ENCODE measurements at regions not wholly inside any gene's neighbourhood (a gene's known extent, or its start where the extent isn't known, plus 50 kb on each side); places are given as distances from the start of the nearest gene placed in this dataset.

DNA sequence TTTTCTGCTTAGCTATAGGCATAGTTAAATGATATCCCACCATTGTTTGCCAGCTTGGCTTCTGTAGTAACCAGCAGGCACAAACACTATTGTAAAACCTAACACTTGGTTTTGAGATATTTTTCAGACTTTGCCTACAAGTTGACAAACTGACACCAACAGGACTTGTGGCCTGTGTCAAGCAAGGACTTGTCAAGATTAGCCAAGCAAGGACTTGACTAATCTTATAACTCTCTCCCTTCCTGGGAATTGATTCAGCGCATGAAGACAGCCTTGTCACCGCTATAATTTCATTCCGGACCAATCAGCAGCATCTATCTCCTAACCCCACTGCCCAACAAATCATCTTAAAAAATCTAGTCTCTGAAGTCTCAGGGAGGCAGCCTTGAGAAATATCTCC, 72.7 kb upstream of the SLITRK1 start:
- TF ChIP-seq EZH2 (IDR thresholded peaks at IDR 0.05; ENCODE audit: borderline replicate concordance, insufficient read depth, low read depth, low read length, poor library complexity, severe bottlenecking) = no peak
- TF ChIP-seq, protein P1, sequence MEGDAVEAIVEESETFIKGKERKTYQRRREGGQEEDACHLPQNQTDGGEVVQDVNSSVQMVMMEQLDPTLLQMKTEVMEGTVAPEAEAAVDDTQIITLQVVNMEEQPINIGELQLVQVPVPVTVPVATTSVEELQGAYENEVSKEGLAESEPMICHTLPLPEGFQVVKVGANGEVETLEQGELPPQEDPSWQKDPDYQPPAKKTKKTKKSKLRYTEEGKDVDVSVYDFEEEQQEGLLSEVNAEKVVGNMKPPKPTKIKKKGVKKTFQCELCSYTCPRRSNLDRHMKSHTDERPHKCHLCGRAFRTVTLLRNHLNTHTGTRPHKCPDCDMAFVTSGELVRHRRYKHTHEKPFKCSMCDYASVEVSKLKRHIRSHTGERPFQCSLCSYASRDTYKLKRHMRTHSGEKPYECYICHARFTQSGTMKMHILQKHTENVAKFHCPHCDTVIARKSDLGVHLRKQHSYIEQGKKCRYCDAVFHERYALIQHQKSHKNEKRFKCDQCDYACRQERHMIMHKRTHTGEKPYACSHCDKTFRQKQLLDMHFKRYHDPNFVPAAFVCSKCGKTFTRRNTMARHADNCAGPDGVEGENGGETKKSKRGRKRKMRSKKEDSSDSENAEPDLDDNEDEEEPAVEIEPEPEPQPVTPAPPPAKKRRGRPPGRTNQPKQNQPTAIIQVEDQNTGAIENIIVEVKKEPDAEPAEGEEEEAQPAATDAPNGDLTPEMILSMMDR (IDR thresholded peaks at IDR 0.05) = no peak
- Histone ChIP-seq H3K79me2 (ENCODE audit: control insufficient read depth, insufficient read depth, low read length) (no peaks in the 10 kb centered on the region), H3K36me3 (replicated peaks in 1 of 2; ENCODE audit: control extremely low read depth in 1 of 2, control insufficient read depth in 1 of 2, extremely low read depth in 1 of 2, insufficient read depth in 2 of 2, low read length in 1 of 2) (no peaks in the 10 kb centered on the region), H3K9ac (ENCODE audit: low read length) (no peak overlapping the region), H3K4me1 (ENCODE audit: control insufficient read depth in 2 of 2, insufficient read depth in 2 of 2, low read length in 2 of 2) (no peaks in the 10 kb centered on the region), H3K9me3 (ENCODE audit: control extremely low read depth in 1 of 3, control insufficient read depth in 2 of 3, insufficient read depth in 1 of 3, low read length in 2 of 3) (peaks cover 1 to 2% (median 2%) of the 10 kb centered on the region in 3 donors), H3K4me3 (ENCODE audit: control extremely low read depth in 1 of 5, extremely low read depth in 1 of 5, insufficient read depth in 1 of 5, low read depth in 2 of 5, low read length in 4 of 5) (no peak overlapping the region), H4K20me1 (ENCODE audit: control insufficient read depth, insufficient read depth, low read length, poor library complexity, severe bottlenecking) (no peaks in the 10 kb centered on the region), H3K27ac (ENCODE audit: low read length in 2 of 2) (no peak overlapping the region), H3K4me2 (replicated peaks; ENCODE audit: low read depth, low read length, poor library complexity, severe bottlenecking) (no peak overlapping the region), H3K27me3 (replicated peaks in 1 of 4; ENCODE audit: control extremely low read depth in 1 of 4, control insufficient read depth in 3 of 4, insufficient read depth in 4 of 4, low read length in 3 of 4) (no peaks in the 10 kb centered on the region), H2AFZ (ENCODE audit: insufficient read depth, low read depth, low read length, poor library complexity, severe bottlenecking) (no peak overlapping the region)
- POLR2A ChIA-PET = no interaction called here
- intact Hi-C loops (cut with micrococcal nuclease) = no loop called here
- H3K4me3 Mint-ChIP-seq = no peak overlapping the region
- no peaks in the 10 kb centered on the region for H3K27me3 Mint-ChIP-seq
- no peak for DNase-seq
- CTCF ChIA-PET = no interaction called here
- WGBS (ENCODE audit: insufficient coverage) = 100% methylated on average over 1 of the region's 3 CpGs
- no peak for ATAC-seq (ENCODE audit: low read depth)
- H3K27ac Mint-ChIP-seq = no peak overlapping the region
- H3K4me1 Mint-ChIP-seq = no peaks in the 10 kb centered on the region
- peaks cover 2% of the 10 kb centered on the region for H3K9me3 Mint-ChIP-seq (ENCODE audit: insufficient read depth)

DNA sequence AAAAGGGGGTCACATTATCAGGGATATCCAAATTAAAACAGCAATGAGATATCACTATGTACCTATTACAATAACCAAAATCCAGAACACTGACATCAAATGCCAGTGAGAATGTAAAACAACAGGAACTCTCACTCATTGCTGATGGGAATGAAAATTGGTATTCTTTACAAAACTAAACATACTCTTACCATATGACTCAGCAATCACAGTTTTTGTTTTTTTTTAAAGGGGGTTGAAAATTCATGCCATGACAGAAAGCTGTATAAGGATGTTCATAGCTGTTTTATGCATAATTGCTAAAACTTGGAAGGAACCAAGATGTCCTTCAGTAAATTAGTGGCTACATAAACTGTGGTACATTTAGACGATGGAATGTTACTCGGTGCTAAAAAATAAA, 71.6 kb upstream of the SLITRK1 start:
- peaks cover 1 to 2% (median 2%) of the 10 kb centered on the region in 3 donors for H3K9me3 ChIP-seq (ENCODE audit: control extremely low read depth in 1 of 3, control insufficient read depth in 2 of 3, insufficient read depth in 1 of 3, low read length in 2 of 3)
- H3K27me3 ChIP-seq (replicated peaks in 1 of 4; ENCODE audit: control extremely low read depth in 1 of 4, control insufficient read depth in 3 of 4, insufficient read depth in 4 of 4, low read length in 3 of 4) = no peaks in the 10 kb centered on the region
- TF ChIP-seq, protein P1 (IDR thresholded peaks at IDR 0.05) = no peak
- no peak for TF ChIP-seq EZH2 (IDR thresholded peaks at IDR 0.05; ENCODE audit: borderline replicate concordance, insufficient read depth, low read depth, low read length, poor library complexity, severe bottlenecking)
- no CpG with 5 or more reads among the region's 2 CpGs for WGBS (ENCODE audit: insufficient coverage)
- ATAC-seq (ENCODE audit: low read depth) (no peak), DNase-seq (no peak)
- no peak overlapping the region for H3K4me3 ChIP-seq (ENCODE audit: control extremely low read depth in 1 of 5, extremely low read depth in 1 of 5, insufficient read depth in 1 of 5, low read depth in 2 of 5, low read length in 4 of 5)
- H3K36me3 ChIP-seq (replicated peaks in 1 of 2; ENCODE audit: control extremely low read depth in 1 of 2, control insufficient read depth in 1 of 2, extremely low read depth in 1 of 2, insufficient read depth in 2 of 2, low read length in 1 of 2) = no peaks in the 10 kb centered on the region
- no peak overlapping the region for H3K27ac ChIP-seq (ENCODE audit: low read length in 2 of 2)
- Mint-ChIP-seq H3K4me3 (no peak overlapping the region), H3K27ac (no peak overlapping the region), H3K4me1 (no peaks in the 10 kb centered on the region), H3K27me3 (no peaks in the 10 kb centered on the region), H3K9me3 (ENCODE audit: insufficient read depth) (peaks cover 2% of the 10 kb centered on the region)
- H3K4me1 ChIP-seq (ENCODE audit: control insufficient read depth in 2 of 2, insufficient read depth in 2 of 2, low read length in 2 of 2) = no peaks in the 10 kb centered on the region
- H3K9ac ChIP-seq (ENCODE audit: low read length) = no peak overlapping the region
- no peaks in the 10 kb centered on the region for H3K79me2 ChIP-seq (ENCODE audit: control insufficient read depth, insufficient read depth, low read length)
- no peak overlapping the region for H3K4me2 ChIP-seq (replicated peaks; ENCODE audit: low read depth, low read length, poor library complexity, severe bottlenecking)
- H2AFZ ChIP-seq (ENCODE audit: insufficient read depth, low read depth, low read length, poor library complexity, severe bottlenecking) = no peak overlapping the region
- ChIA-PET POLR2A (no interaction called here), CTCF (no interaction called here)
- no peaks in the 10 kb centered on the region for H4K20me1 ChIP-seq (ENCODE audit: control insufficient read depth, insufficient read depth, low read length, poor library complexity, severe bottlenecking)
- intact Hi-C loops (cut with micrococcal nuclease) = no loop called here

Measured in B cell (primary cell).